DMS 273 (cell line): ENCODE measurements at regions not wholly inside any gene's neighbourhood (a gene's known extent, or its start where the extent isn't known, plus 50 kb on each side); places are given as distances from the start of the nearest gene placed in this dataset.

Experiments
- DNase-seq: peaks from one replicate; lab custom pipeline; 2025; ENCODE audit not compliant: unreplicated experiment; lab: John Stamatoyannopoulos, UW

GRCh38 chr7:145293754-145294153, 457.9 kb upstream of the TPK1 start:
- DNase-seq: no peak

- DNase-seq: no peak
Measured at GRCh38 chr7:145293228-145293701, 457.4 kb upstream of the TPK1 start.

GRCh38 chr7:145289384-145289783, 453.5 kb upstream of the TPK1 start:
- no peak for DNase-seq

GRCh38 chr7:145276118-145276517, 440.3 kb upstream of the TPK1 start:
- no peak for DNase-seq

DNA sequence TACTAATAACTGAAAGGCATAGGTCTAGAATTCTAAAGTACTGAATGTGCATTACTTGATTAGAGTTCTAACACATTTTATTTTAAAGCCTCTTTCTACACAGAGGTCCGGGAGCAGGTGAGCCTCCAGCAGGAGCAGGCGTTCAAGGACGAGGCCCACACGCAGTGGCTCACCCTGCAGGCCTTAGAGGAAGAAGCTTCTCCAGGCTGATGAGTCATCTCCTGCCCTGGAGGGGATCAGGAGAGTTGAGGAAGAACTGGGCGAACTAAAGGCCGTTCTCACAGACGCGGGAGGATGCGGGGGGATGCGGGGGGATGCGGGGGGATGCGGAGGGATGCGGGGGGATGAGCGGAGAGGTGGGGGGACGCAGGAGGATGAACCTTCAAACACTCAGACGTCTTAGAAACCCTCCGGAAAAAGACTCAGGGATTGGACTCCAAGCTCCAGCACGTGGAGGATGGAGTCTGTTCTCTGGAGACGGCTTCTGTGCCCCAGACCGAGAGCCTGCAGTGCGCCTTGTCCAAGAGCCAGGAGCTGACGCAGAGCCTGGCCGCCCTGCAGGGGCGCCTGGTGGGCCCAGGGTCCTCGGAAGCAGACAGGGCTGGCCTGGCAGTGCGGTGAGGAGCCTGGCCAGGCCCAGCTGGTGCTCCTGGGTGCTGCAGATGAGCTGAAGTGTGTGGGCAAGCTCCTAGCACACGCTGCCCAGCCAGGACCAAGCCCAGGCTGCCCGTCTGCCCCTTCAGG, 433.7 kb upstream of the TPK1 start:
- no peak for DNase-seq

- no peak for DNase-seq
Measured at GRCh38 chr7:145265180-145265579, 429.3 kb upstream of the TPK1 start.

DNA sequence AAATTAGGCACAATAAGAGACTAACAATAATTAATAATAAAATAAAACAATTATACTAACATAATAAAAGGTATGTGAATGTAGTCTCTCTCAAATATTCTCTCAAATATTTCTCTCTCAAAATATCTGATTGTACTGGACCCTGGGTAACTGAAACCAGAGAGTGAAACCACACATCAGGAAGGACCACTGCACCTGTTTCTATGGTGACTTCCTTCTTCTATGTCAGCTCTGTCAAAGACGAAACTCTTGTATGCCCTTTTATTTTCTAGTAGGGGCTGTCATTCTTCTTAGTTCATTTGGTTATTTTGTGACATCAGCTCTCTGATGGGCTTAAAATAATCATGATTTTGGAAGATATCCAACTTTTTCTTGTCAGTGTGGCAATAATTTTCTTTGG, 428.0 kb upstream of the TPK1 start:
- no peak for DNase-seq

DNA sequence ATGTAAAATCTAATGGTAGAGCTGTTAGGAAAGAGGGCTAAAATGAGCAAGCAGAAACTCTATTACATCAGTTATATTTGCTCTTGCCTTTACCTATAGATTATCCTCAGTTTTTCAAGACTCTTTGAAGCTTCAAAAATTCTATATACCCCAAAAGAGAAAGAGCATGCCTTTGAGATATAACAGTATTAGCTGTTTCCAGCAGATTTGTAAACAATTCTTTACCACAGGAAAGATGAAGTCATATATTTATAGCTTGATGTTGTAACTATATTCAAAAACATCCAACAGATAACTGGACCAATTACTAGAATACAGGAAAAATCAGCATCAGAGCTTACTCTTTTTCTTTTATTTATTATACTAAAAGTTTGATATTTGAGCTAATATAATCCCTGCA, 416.2 kb upstream of the TPK1 start:
- no peak for DNase-seq

DNA sequence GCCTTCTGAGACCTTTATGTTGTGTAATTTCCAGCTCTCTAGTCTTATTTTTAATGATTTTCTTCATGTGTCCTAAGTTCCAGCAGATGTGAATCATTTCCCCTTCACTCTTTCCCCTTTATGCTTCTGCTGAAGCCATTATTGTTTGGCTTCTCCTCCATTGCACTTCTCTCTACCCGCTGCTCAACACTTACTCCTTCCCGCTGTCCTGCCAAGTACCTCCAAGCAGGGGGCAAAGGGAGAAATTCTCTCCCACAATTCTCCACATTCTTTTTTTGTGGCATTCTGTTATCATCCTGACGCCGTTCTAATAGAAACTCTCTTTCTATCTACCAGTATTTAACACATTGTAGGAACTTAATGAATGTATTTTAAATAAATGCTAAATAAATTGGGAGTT, 388.9 kb upstream of the TPK1 start:
- DNase-seq: no peak

DNA sequence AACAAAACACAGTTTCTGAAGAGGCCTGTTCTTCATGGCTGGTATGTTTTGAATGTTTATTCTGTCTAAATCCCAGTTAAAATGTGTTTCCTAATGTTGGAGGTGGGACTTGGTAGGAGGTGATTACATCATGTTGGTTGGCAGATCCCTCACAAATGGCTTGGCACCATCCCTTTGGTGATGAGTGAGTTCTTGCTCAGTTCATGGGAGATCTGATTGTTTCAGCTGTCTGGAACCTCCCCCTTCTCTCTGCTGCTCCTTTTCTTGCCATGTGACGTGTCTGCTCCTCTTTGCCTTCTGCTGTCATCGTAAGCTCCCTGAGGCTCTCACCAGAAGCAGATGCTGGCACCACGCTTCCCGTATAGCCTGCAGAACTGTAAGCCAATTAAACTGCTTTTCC, 383.6 kb upstream of the TPK1 start:
- no peak for DNase-seq

GRCh38 chr7:145216866-145217265, 381.0 kb upstream of the TPK1 start:
- DNase-seq: no peak

DNA sequence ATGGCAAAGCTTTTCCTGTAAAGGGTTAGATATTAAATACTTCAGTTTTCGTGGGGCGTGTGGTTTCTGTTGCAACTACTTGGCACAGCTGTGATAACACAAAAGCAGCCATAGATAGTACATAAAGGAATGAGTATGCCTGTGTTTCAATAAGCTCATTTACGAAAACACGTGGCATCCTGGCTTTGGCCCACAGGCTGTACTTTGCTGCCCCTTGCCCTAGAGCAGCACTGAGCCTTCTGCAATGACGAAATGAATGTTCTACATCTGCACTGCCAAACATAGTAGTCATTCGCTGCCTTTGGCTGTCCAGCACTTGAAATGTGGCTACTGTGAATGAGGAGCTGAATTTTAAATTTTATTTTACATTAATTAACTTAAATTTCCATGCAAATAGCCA, 376.2 kb upstream of the TPK1 start:
- DNase-seq: no peak

- DNase-seq: no peak
Measured at GRCh38 chr7:145211211-145211610, 375.4 kb upstream of the TPK1 start.

DNA sequence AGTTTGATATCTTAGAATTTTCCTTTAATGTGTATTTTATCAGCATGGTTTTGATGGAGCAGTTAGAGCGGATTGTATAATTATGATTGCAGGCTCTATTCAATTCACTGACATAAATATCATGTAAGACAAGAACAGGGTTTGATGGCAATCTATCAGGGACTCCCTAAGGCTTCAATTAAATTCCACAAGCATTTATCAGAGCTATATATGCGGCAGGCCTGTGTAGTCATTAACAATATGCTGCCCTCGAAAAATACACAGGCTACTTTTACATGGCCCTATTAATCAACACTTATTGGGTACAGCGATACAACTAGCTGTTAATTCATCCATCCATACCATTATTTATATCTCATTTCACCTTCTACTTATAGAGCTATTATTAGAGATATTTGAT, 358.1 kb upstream of the TPK1 start:
- no peak for DNase-seq

GRCh38 chr7:145184956-145185355, 349.1 kb upstream of the TPK1 start:
- no peak for DNase-seq

- no peak for DNase-seq
Measured at GRCh38 chr7:145183069-145183468, 347.2 kb upstream of the TPK1 start.

- no peak for DNase-seq
Measured at GRCh38 chr7:145175366-145175765, 339.5 kb upstream of the TPK1 start.

DNA sequence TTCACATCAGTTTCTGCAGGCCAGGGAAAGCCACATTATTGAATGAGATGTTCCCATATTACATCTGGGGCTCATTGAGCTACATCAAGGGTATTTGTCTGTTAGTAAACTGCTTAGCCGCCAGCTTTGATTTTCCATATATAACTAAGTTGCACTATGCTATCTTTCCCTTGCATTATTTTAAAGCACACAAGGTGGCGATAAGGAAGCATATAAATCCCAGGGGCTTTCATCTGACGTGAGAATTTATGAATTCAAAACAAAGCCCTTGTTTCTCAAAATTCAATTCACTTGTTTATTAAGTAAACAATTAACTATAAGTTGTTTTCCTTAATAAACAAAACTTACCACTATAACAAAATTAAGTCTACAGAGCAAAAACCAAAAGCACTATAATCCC, 334.1 kb upstream of the TPK1 start:
- peak; percentile 32 for DNase-seq

DNA sequence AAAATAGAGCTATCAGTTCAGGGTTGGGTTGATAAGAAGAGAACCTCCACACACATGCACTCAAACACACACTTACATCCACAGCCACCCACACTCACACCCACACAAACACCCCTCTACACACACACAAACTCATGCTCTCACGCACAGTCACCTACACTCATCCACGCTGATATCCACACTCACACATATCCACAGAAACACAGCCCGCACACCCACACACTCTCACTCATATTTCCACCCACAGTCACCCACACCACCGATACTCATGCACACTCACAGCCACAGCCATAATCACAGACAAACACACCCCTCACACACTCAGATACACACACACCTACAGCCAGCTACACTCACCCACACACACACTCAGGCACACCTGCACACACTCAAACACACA, 333.0 kb upstream of the TPK1 start:
- DNase-seq: no peak

DNA sequence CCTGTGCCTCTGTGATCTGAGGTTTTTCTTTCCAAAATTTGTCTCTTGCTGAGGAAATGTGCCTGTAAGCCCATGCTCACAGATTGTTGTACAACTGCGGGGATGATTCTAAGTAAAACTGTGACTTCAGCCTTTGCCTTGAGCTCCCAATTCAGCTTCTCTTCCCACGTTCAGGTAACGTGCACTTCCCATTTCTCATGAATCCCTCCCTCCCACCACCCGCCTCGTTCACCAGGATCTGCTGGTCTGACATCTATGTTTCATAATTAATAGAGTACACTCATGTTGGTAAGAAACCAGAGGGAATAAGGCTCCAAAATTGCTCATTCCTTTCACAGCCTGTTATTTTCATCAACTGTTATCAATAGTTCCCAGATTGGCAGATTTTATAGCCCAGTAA, 332.6 kb upstream of the TPK1 start:
- DNase-seq: no peak

DNA sequence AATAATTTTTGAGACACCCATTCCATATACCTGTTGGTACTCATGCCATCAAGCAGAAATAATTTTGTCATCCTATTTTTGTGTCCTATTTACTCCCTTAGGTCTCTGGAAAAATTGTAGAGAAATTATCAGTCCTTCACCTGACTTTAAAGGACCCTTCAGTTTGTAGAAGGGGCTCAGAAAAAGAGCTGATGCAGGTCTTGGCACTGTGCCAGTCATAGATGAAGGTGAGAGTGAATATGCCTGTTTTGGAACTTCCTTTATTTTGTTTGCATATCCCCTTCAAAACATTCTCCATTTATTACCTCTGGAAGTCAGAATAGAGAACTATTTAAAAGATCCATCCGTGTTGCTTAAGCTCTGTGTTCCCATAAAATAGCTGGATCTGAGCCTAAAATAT, 321.0 kb upstream of the TPK1 start:
- DNase-seq: no peak

- no peak for DNase-seq
Measured at GRCh38 chr7:145152589-145152988, 316.7 kb upstream of the TPK1 start.

GRCh38 chr7:145151676-145152075, 315.8 kb upstream of the TPK1 start:
- no peak for DNase-seq
